Spleen (tissue), 7 donors: ENCODE measurements at regions not wholly inside any gene's neighbourhood (a gene's known extent, or its start where the extent isn't known, plus 50 kb on each side); places are given as distances from the start of the nearest gene placed in this dataset.

Source experiments
- CTCF ChIP-seq, 11 experiments: fragments of 200-600 bp in 7 of 11; fragments of 450-650 bp in 4 of 11; sonication (generic) in 4 of 11; IDR thresholded peaks in 8 of 11; conservative IDR thresholded peaks in 3 of 11; 1 replicate in 7 of 11; 2 replicates in 4 of 11; pipeline versions ENCODE4 v1.4.0 to v1.8.0; 2016 to 2021; ENCODE audit warnings: antibody characterized with exemption in 11 of 11, inconsistent platforms in 4 of 11, mild to moderate bottlenecking in 1 of 11
- POLR2A ChIP-seq, 3 donors: fragments of 450-650 bp; IDR thresholded peaks; one replicate each; pipeline ENCODE4 v1.5.1; 2017; ENCODE audit warnings: antibody characterized with exemption in 3 of 3, mild to moderate bottlenecking in 1 of 3
- POLR2AphosphoS5 ChIP-seq, 3 donors: sonication (generic); formaldehyde crosslinking; IDR thresholded peaks; one replicate each; pipeline ENCODE4 v1.5.1; 2017; ENCODE audit warnings: antibody characterized with exemption in 3 of 3
- donor health status: DM: no; HTN: no; CAD: no; lungs with moderate emphysema.
- donor health status: DM: no; HTN: no; CAD: no.
- donor health status: DM: no; HTN: no; CAD: no.

- TF ChIP-seq CTCF (IDR thresholded peaks at IDR 0.05 in 8 of 11, conservative IDR thresholded peaks at IDR 0.05 in 3 of 11), result no peak
- no peak for TF ChIP-seq POLR2AphosphoS5 (IDR thresholded peaks at IDR 0.05)
- no peak for TF ChIP-seq POLR2A (IDR thresholded peaks at IDR 0.05)
These were observed 471.2 kb downstream of the TAF11L14 start for GRCh38 chr5:18105449-18105848.
